Activated CD4-positive, alpha-beta T cell treated with anti-CD3 and anti-CD28 coated beads, Interleukin-2, amount 10 ng/mL, durations not matched to agents 24 days and 14 days (primary cell): ENCODE measurements at regions not wholly inside any gene's neighbourhood (a gene's known extent, or its start where the extent isn't known, plus 50 kb on each side); places are given as distances from the start of the nearest gene placed in this dataset.

Source experiments
- DNase-seq: peaks from one replicate; pipeline ENCODE4 v3.0.0; 2022
- H3K27ac Mint-ChIP-seq: one replicate; pipeline ENCODE4 v1.8.0; 2022; ENCODE audit warnings: mild to moderate bottlenecking, mixed read lengths
- H3K27me3 Mint-ChIP-seq: one replicate; pipeline ENCODE4 v1.8.0; 2022; ENCODE audit warnings: mixed read lengths
- H3K36me3 Mint-ChIP-seq: one replicate; pipeline ENCODE4 v1.8.0; 2022; ENCODE audit warnings: low read depth, mild to moderate bottlenecking, mixed read lengths
- H3K4me1 Mint-ChIP-seq: one replicate; pipeline ENCODE4 v1.8.0; 2021; ENCODE audit warnings: mixed read lengths
- H3K4me3 Mint-ChIP-seq: one replicate; pipeline ENCODE4 v1.8.0; 2022; ENCODE audit warnings: mild to moderate bottlenecking, moderate library complexity, mixed read lengths
- H3K9me3 Mint-ChIP-seq: one replicate; pipeline ENCODE4 v1.8.0; 2021; ENCODE audit warnings: mixed read lengths
- intact Hi-C: fragments of 100-400 bp; cut with micrococcal nuclease; formaldehyde crosslinking; loops from one replicate; pipeline ENCODE4 v1.15.1; 2023

GRCh38 chr20:12198281-12198680, 280.6 kb downstream of the BTBD3 start:
- no peak overlapping the region for H3K4me3 Mint-ChIP-seq
- H3K27me3 Mint-ChIP-seq, result no peaks in the 10 kb centered on the region
- DNase-seq, result no peak
- no peaks in the 10 kb centered on the region for H3K36me3 Mint-ChIP-seq
- H3K27ac Mint-ChIP-seq, result no peak overlapping the region
- H3K4me1 Mint-ChIP-seq, result no peaks in the 10 kb centered on the region
- no peaks in the 10 kb centered on the region for H3K9me3 Mint-ChIP-seq
- intact Hi-C loops, result no loop called here

GRCh38 chr20:12199703-12200102, 282.0 kb downstream of the BTBD3 start:
- Mint-ChIP-seq H3K4me3 (no peak overlapping the region), H3K27ac (no peak overlapping the region), H3K4me1 (no peaks in the 10 kb centered on the region), H3K9me3 (no peaks in the 10 kb centered on the region), H3K27me3 (no peaks in the 10 kb centered on the region), H3K36me3 (no peaks in the 10 kb centered on the region)
- intact Hi-C loops, result no loop called here
- DNase-seq, result no peak

GRCh38 chr20:12201289-12201991, 283.7 kb downstream of the BTBD3 start:
- intact Hi-C loops, result no loop called here
- Mint-ChIP-seq H3K27me3 (no peaks in the 10 kb centered on the region), H3K36me3 (no peaks in the 10 kb centered on the region), H3K27ac (no peak overlapping the region), H3K4me1 (no peaks in the 10 kb centered on the region), H3K4me3 (no peak overlapping the region), H3K9me3 (no peaks in the 10 kb centered on the region)
- DNase-seq, result no peak

- H3K9me3 Mint-ChIP-seq, result no peaks in the 10 kb centered on the region
- no peaks in the 10 kb centered on the region for H3K36me3 Mint-ChIP-seq
- DNase-seq, result no peak
- H3K27me3 Mint-ChIP-seq, result no peaks in the 10 kb centered on the region
- H3K27ac Mint-ChIP-seq, result no peak overlapping the region
- intact Hi-C loops, result no loop called here
- H3K4me3 Mint-ChIP-seq, result no peak overlapping the region
- no peaks in the 10 kb centered on the region for H3K4me1 Mint-ChIP-seq
Measured at GRCh38 chr20:12203399-12203798, 285.7 kb downstream of the BTBD3 start.

- H3K27me3 Mint-ChIP-seq, result no peaks in the 10 kb centered on the region
- no peaks in the 10 kb centered on the region for H3K4me1 Mint-ChIP-seq
- H3K27ac Mint-ChIP-seq, result no peak overlapping the region
- no peak overlapping the region for H3K4me3 Mint-ChIP-seq
- H3K9me3 Mint-ChIP-seq, result no peaks in the 10 kb centered on the region
- intact Hi-C loops, result no loop called here
- no peaks in the 10 kb centered on the region for H3K36me3 Mint-ChIP-seq
- DNase-seq, result no peak
Measured at GRCh38 chr20:12203981-12204380, 286.3 kb downstream of the BTBD3 start.

- Mint-ChIP-seq H3K9me3 (no peaks in the 10 kb centered on the region), H3K27ac (no peak overlapping the region), H3K4me3 (no peak overlapping the region), H3K36me3 (no peaks in the 10 kb centered on the region), H3K27me3 (no peaks in the 10 kb centered on the region), H3K4me1 (no peaks in the 10 kb centered on the region)
- intact Hi-C loops, result no loop called here
- DNase-seq, result no peak
Measured at GRCh38 chr20:12207875-12208274, 290.2 kb downstream of the BTBD3 start.

GRCh38 chr20:12210591-12210990, 292.9 kb downstream of the BTBD3 start:
- Mint-ChIP-seq H3K27ac (no peak overlapping the region), H3K36me3 (no peaks in the 10 kb centered on the region), H3K4me1 (no peaks in the 10 kb centered on the region), H3K9me3 (peaks cover 1% of the 10 kb centered on the region), H3K4me3 (no peak overlapping the region), H3K27me3 (no peaks in the 10 kb centered on the region)
- intact Hi-C loops, result no loop called here
- DNase-seq, result no peak

GRCh38 chr20:12211361-12211760, 293.7 kb downstream of the BTBD3 start:
- Mint-ChIP-seq H3K36me3 (no peaks in the 10 kb centered on the region), H3K4me1 (no peaks in the 10 kb centered on the region), H3K27me3 (no peaks in the 10 kb centered on the region), H3K27ac (no peak overlapping the region), H3K4me3 (no peak overlapping the region), H3K9me3 (peaks cover 3% of the 10 kb centered on the region)
- no peak for DNase-seq
- intact Hi-C loops, result no loop called here

- intact Hi-C loops, result no loop called here
- DNase-seq, result no peak
- peaks cover 8% of the 10 kb centered on the region for H3K9me3 Mint-ChIP-seq
- H3K27me3 Mint-ChIP-seq, result no peaks in the 10 kb centered on the region
- no peaks in the 10 kb centered on the region for H3K36me3 Mint-ChIP-seq
- no peak overlapping the region for H3K4me3 Mint-ChIP-seq
- H3K4me1 Mint-ChIP-seq, result no peaks in the 10 kb centered on the region
- H3K27ac Mint-ChIP-seq, result no peak overlapping the region
Measured at GRCh38 chr20:12217382-12217781, 299.7 kb downstream of the BTBD3 start.

- Mint-ChIP-seq H3K36me3 (no peaks in the 10 kb centered on the region), H3K4me3 (no peak overlapping the region), H3K9me3 (peaks cover 9% of the 10 kb centered on the region), H3K27me3 (no peaks in the 10 kb centered on the region), H3K27ac (no peak overlapping the region), H3K4me1 (no peaks in the 10 kb centered on the region)
- no peak for DNase-seq
- intact Hi-C loops, result no loop called here
Measured at GRCh38 chr20:12219798-12220197, 302.1 kb downstream of the BTBD3 start.

- Mint-ChIP-seq H3K9me3 (peaks cover 6% of the 10 kb centered on the region), H3K4me1 (no peaks in the 10 kb centered on the region), H3K27me3 (no peaks in the 10 kb centered on the region), H3K36me3 (no peaks in the 10 kb centered on the region), H3K4me3 (no peak overlapping the region), H3K27ac (no peak overlapping the region)
- DNase-seq, result no peak
- intact Hi-C loops, result no loop called here
Measured at GRCh38 chr20:12223057-12223456, 305.4 kb downstream of the BTBD3 start.

GRCh38 chr20:12225898-12226297, 308.2 kb downstream of the BTBD3 start:
- DNase-seq, result no peak
- no peak overlapping the region for H3K27ac Mint-ChIP-seq
- no peaks in the 10 kb centered on the region for H3K36me3 Mint-ChIP-seq
- no peaks in the 10 kb centered on the region for H3K27me3 Mint-ChIP-seq
- no peaks in the 10 kb centered on the region for H3K4me1 Mint-ChIP-seq
- intact Hi-C loops, result no loop called here
- H3K9me3 Mint-ChIP-seq, result peaks cover 6% of the 10 kb centered on the region
- no peak overlapping the region for H3K4me3 Mint-ChIP-seq

- Mint-ChIP-seq H3K27me3 (no peaks in the 10 kb centered on the region), H3K27ac (no peak overlapping the region)
Measured at GRCh38 chr20:12229891-12230290, 312.2 kb downstream of the BTBD3 start.

GRCh38 chr20:12237772-12238171, 320.1 kb downstream of the BTBD3 start:
- H3K27me3 Mint-ChIP-seq, result no peaks in the 10 kb centered on the region
- H3K4me3 Mint-ChIP-seq, result no peak overlapping the region
- no peak overlapping the region for H3K27ac Mint-ChIP-seq
- DNase-seq, result no peak
- intact Hi-C loops, result no loop called here
- H3K36me3 Mint-ChIP-seq, result no peaks in the 10 kb centered on the region
- H3K9me3 Mint-ChIP-seq, result no peaks in the 10 kb centered on the region
- H3K4me1 Mint-ChIP-seq, result no peaks in the 10 kb centered on the region

More at GRCh38 chr20:12229891-12230290, 312.2 kb downstream of the BTBD3 start:
- no peaks in the 10 kb centered on the region for H3K4me1 Mint-ChIP-seq
- no peaks in the 10 kb centered on the region for H3K36me3 Mint-ChIP-seq
- H3K4me3 Mint-ChIP-seq, result no peak overlapping the region
- no peaks in the 10 kb centered on the region for H3K9me3 Mint-ChIP-seq
- intact Hi-C loops, result no loop called here
- no peak for DNase-seq

GRCh38 chr20:12241065-12241464, 323.4 kb downstream of the BTBD3 start:
- no peak for DNase-seq
- Mint-ChIP-seq H3K36me3 (no peaks in the 10 kb centered on the region), H3K4me3 (no peak overlapping the region), H3K27ac (no peak overlapping the region), H3K9me3 (no peaks in the 10 kb centered on the region), H3K27me3 (no peaks in the 10 kb centered on the region), H3K4me1 (no peaks in the 10 kb centered on the region)
- intact Hi-C loops, result no loop called here
